WI38 (cell line): ENCODE measurements at regions not wholly inside any gene's neighbourhood (a gene's known extent, or its start where the extent isn't known, plus 50 kb on each side); places are given as distances from the start of the nearest gene placed in this dataset.

ENCODE experiments used
- H3K4me3 ChIP-seq: 2 replicates; pipeline ENCODE4 v1.5.1; 2011; ENCODE audit warnings: low read depth, mild to moderate bottlenecking, control low read depth, low read length
- TF ChIP-seq, protein P1 (sequence below): IDR thresholded peaks from 2 replicates; pipeline ENCODE4 v1.5.1; 2012; ENCODE audit warnings: low read depth, mild to moderate bottlenecking, control low read depth, low read length

DNA sequence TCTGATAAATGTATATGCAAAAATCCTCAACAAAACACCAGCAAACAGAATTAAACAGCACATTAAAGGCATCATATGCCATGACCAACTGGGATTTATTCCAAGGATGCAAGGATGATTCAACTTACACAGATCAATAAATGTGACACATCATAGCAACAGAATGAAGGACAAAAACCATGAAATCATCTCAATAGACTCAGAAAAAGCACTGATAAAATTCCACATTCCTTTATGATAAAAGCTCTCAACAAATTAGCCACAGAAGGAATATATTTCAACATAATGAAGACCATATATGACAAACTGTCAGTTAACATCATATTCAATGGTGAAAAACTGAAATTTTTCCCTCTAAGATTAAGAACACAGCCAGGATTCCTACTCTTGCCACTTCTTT is 691.6 kb downstream of the DIAPH3 start:
- TF ChIP-seq, protein P1, sequence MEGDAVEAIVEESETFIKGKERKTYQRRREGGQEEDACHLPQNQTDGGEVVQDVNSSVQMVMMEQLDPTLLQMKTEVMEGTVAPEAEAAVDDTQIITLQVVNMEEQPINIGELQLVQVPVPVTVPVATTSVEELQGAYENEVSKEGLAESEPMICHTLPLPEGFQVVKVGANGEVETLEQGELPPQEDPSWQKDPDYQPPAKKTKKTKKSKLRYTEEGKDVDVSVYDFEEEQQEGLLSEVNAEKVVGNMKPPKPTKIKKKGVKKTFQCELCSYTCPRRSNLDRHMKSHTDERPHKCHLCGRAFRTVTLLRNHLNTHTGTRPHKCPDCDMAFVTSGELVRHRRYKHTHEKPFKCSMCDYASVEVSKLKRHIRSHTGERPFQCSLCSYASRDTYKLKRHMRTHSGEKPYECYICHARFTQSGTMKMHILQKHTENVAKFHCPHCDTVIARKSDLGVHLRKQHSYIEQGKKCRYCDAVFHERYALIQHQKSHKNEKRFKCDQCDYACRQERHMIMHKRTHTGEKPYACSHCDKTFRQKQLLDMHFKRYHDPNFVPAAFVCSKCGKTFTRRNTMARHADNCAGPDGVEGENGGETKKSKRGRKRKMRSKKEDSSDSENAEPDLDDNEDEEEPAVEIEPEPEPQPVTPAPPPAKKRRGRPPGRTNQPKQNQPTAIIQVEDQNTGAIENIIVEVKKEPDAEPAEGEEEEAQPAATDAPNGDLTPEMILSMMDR: no peak
- H3K4me3 ChIP-seq: no peak overlapping the region

DNA sequence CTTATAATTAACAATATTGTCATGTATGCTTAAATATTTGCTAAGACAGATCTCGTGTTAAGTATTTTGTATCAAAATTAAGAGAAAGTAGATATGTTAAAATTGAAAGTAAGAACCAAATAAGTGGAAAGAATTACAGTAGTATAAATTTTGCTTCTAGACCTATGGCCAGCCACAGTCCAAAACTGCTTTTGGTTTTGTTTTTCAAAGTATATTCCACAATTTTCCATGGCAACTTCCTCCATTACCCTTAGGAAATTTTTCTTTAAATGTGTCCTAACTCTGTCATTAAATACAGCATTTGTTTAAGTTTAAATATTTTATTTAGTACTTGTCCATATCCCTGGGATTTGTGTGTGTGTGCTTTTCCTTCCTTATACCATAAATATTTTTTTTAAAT is 689.0 kb downstream of the DIAPH3 start:
- TF ChIP-seq, protein P1: no peak
- H3K4me3 ChIP-seq: no peak overlapping the region

DNA sequence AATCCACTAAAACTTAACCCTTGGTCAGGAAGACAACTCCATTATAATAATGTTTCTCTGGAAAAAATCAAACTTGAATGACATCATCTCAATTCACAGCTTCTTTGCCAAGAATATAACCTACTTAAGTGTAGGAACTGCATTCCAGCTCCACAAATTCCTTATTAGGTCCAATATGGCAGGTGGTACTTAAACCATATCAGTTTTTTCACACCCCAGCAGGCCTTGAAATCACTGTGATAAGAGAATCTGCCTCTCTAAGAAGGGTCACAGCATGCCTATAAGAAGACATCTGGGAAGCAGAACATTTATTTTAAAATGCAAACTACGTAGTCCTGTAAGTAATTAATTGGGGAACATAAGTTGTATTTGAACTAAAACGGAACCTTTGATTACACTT is 687.8 kb downstream of the DIAPH3 start:
- TF ChIP-seq, protein P1: no peak
- no peak overlapping the region for H3K4me3 ChIP-seq

DNA sequence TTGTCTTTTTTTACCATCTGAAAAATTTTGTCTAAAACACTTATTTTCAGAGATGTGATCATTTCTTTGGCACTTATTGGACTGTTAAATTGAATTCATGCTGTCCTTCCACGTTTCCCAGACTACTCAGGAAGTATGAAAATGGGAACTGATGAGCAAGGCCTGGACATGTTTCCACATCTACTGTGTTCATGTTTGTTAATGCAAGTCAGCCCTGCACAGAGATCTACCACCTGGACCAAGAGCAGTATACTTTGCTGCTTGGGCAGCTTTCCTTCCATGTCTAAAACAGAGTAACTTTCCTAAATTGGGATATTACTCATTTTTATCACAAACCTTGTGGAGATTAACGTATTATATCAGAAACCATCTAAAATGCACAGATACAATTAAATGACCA is 687.4 kb downstream of the DIAPH3 start:
- no peak overlapping the region for H3K4me3 ChIP-seq
- TF ChIP-seq, protein P1: no peak

DNA sequence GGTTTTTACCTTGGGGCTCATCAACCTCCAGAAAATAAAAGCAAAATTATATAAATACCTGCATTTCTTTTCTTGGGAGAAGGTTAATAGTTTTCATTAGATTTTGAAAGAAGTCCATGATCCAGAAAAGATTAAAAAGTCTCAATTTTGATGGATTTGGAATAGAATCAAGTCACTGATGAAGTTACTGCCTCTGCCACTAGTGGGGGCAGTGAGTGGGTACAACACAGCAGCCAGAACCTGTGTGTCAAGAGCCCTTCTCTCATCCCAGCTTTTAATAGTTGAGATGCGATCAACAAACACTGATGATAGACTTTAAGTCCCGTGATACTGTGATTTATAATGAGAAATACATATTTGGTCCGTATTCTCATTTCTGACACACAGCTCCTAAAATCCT is 686.7 kb downstream of the DIAPH3 start:
- TF ChIP-seq, protein P1: no peak
- H3K4me3 ChIP-seq: no peak overlapping the region

DNA sequence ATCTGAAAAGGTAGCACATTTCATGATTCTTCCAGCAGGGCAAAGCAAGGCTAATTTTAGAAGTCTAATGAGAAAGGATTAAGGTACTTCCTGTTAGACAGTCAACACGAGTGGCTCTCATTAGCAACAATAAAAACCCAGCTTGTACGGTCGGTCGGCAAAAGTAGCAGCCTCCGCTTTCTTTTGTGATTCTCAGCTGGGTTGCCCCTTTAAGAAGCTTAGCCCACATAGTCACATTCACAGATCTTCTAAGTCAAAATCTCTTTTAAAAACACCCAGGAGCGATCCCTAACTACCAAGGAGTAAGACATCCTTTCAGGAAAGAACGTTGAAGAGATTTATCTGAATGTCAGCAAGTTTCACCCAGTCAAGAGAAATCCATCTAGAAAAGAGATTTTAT is 684.8 kb downstream of the DIAPH3 start:
- no peak overlapping the region for H3K4me3 ChIP-seq

DNA sequence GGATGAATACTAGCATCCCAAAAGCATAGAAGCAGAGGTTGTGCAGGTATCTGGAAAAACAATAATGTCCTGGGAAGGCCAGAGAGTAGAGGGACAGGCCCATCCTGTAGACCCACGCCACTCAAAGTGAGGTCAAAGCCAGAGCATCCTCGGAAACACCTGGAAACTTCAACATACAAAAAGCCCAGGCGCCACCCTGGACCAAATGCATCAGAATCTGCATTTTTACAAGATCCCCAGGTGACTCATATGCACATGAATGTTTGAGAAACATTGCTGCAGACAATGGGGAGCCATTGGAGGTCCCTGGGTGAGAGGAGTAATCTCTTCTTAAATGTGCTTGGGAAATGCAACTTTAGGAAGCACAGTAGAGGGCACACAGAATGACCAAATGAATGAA is 684.1 kb downstream of the DIAPH3 start:
- TF ChIP-seq, protein P1: no peak
- H3K4me3 ChIP-seq: no peak overlapping the region

More for the DNA sequence above, 684.8 kb downstream of the DIAPH3 start:
- TF ChIP-seq, protein P1: no peak
